HG03460 (cell line): ENCODE measurements at regions not wholly inside any gene's neighbourhood (a gene's known extent, or its start where the extent isn't known, plus 50 kb on each side); places are given as distances from the start of the nearest gene placed in this dataset.

Source experiments
- ATAC-seq: cut with Tn5 transposase; IDR thresholded peaks from one replicate; pipeline ENCODE4 v1.9.1; 2021; ENCODE audit not compliant: unreplicated experiment

GRCh38 chr5:58259685-58260152 is 200.2 kb downstream of the PLK2 start:
- no peak for ATAC-seq

- no peak for ATAC-seq
These were observed 200.8 kb downstream of the PLK2 start for GRCh38 chr5:58258984-58259684.

GRCh38 chr5:58255970-58256369 is 203.9 kb downstream of the PLK2 start:
- ATAC-seq, result no peak

DNA sequence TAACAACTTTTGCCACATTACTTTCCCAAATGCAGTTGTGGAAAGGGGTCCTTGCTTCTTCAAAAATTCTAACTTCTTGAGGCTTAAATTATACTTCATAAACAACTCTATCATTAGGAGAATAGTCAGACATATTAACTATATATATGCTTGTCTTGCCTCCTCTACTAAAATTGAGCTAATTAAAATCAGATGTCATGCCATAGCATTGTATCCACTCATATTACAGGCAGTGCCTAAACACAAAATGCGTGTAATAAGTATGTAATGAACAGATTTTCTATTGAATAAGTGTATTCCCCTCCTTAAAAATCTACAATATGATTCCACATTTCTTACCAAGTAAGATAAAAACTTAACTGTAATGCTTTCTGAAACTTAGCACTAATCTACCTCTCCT is 204.5 kb downstream of the PLK2 start:
- no peak for ATAC-seq

DNA sequence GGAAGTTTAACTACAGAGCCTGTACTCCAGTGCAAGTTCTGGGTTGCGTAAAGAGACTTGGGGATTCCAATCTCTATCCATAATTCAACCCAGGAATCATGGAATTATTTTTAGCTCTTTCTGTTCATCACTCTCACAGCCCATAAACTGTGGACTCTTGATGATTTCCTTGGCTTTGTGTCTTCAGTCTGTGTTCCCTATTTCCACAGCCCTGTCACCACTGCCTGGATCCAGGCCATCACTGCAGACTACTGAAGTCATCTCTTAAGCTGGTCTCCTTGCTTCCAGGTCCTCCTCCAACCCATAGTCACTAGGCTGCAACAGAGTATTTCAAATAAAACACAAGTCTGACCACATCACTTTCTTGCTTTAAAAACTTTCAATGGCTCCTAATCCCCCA is 211.7 kb downstream of the PLK2 start:
- no peak for ATAC-seq

GRCh38 chr5:58246461-58246944 is 213.4 kb downstream of the PLK2 start:
- ATAC-seq, result no peak

DNA sequence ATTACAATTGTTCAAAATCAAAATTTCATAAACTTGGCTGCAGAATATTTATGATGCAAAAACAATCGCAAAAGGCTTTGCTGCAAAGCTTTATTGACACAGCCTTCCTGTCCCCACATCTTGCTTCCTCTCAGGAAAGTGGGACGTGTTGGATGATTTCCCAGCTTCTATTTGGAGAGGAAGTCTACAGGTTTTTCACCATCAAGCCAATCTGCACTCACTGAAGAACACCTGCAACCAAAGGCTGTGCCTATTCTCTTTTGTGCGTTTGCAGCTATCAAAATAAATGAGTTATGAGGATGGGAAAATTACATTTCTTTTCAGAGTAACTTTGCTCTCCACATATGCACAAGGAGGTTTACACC is 214.4 kb downstream of the PLK2 start:
- no peak for ATAC-seq

- ATAC-seq, result no peak
These were observed 214.9 kb downstream of the PLK2 start for GRCh38 chr5:58244819-58245475.

DNA sequence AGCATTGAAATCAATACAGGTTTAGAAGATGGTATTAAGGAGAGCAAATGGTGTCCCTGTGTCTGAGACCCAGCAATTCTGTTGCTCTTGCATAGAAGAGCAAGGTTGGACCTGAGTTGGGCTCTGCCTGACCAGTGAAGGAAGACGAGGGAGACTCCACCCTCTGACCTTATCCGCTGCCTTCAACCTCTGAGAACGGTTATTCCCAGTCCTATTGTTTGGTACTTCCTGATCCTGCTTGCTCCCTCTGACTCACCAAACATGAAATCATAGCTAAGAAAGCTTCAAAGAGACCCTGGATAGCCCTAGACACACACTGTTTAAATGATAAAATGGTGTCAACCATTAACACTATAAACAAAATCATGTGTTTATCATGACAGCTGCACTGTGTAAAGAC is 218.5 kb downstream of the PLK2 start:
- no peak for ATAC-seq

GRCh38 chr5:58240322-58240721 is 219.6 kb downstream of the PLK2 start:
- ATAC-seq, result no peak

DNA sequence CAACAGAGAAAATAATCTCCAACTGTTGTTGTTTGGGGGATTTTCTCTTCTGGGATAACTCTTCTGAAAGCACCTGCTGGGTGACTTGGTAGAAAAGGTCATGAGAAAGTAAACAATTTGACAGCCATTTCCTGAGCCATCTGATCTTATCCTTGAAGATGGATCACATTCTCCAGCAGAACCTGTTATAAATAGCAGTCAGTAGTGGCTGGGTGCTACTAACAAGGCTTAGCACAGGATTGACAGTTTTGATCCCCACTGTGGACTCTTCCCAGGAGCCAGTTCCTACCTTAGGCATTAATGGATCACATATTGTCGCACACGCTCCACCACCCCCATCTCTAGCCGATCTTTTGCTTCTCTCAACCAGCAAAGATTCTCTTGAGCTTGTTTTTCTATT is 220.2 kb downstream of the PLK2 start:
- ATAC-seq, result no peak

DNA sequence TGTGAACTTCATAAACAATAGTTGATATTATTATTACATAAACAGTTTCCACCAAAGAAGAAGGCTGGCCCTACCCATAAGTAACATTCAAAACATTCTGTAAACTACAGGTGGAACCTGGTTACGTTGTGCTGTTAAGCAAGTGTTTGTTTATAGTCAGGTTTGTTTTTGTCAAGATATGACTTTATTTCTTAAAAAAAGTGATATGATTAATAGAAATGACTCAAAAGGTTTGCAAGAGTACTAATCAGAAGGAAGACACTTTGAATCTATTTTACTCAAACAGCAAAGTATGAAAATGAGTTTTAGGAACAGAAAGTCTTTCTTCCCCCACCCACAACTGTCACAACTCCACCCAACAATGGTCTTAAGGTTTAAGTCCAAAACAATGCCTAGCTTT is 220.8 kb downstream of the PLK2 start:
- no peak for ATAC-seq

DNA sequence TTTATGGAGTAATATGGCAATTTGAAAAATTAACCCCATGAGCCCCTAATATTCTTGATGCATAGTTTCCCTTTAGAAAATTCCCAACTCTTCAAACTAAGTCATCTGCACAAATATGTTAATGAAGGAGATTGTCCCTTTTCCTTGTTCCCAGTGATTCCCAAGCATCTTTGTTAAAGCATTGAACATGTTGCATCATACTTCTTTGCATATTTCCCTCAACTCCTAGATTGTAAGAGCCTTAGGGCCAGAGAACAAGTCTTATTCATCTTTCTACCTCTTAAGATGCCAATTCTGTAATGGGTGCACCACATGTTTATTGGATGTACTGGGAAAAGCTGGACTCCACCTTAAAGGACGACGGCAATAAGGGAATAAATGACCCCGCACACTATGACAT is 223.4 kb downstream of the PLK2 start:
- ATAC-seq, result no peak

GRCh38 chr5:58235299-58235698 is 224.6 kb downstream of the PLK2 start:
- no peak for ATAC-seq

DNA sequence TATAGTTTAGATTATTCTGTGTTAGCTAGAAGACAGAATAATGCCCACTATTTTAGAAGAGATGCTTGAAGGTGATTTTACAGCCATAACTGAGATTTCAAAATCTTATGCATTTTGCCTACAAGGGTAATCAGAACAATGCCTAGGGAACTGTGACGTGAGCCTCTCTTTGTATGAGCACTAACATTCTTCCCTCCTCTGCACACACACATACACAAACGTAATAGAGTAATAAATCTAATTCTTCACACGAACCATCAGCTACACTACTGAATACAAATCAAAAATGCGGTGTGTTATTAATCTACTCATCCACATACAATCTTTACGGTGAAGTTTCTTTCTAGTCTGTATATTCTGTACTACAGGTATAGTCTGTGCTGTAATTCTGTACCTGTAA is 227.8 kb downstream of the PLK2 start:
- no peak for ATAC-seq

GRCh38 chr5:58231041-58231440 is 228.8 kb downstream of the PLK2 start:
- no peak for ATAC-seq

DNA sequence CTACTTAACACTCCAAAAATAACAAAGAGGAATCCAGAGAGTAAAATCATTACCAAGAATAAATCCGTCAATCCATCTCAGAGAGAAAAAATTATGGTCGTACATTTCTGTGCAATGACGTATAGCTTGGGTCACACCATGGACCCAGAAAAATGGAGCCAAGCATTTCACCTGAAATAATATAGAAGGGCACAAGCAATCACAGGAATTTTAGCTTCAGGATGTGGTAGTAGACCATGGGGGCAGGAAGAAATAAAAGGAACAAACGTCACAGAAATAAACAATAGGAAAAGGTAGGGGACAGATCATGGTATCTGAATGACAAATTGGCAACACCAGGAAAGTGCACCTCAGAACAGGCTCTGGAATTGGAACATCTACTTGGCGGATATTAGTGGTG is 231.0 kb downstream of the PLK2 start:
- no peak for ATAC-seq

- no peak for ATAC-seq
These were observed 232.0 kb downstream of the PLK2 start for GRCh38 chr5:58227858-58228257.

- ATAC-seq, result no peak
These were observed 235.2 kb downstream of the PLK2 start for GRCh38 chr5:58224661-58225060.

DNA sequence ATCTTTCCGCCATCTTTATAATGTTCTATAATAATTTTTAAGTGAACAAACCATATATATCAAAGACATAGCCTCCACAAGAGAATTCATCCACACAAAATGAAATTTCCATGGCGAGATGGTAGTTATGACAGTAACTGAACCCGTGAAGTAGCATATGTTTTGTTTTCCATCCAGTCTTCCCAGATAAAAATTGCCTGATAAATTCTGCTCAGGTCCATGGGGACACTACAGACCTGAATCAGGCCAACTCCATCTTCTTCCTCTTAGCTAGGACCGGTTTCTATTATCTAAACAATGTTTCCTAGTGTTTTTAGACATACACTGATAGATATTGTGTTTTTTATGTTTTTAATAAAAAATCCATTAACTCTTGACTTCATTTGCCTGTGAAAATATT is 235.7 kb downstream of the PLK2 start:
- ATAC-seq, result no peak

- no peak for ATAC-seq
These were observed 244.5 kb downstream of the PLK2 start for GRCh38 chr5:58215364-58215763.

GRCh38 chr5:58211441-58211840 is 248.4 kb downstream of the PLK2 start:
- no peak for ATAC-seq

DNA sequence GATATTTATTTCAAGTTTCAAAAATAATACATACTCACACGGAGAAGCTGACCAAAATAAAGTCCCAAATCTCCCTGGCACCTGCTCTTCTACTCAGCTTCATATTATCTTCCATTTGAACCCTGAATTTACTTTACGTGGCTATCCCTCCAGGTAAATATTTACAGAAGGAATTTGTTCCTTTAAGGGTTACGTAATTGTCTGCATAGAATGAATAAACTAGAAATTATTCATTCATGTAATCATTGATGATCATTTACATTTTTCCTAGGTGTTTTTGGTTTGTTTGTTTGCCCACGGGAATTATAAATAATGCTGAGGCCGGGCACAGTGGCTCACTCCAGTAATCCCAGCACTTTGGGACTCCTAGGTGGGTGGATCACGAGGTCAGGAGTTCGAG is 251.2 kb downstream of the PLK2 start:
- ATAC-seq, result no peak
